ENCODE measurements at regions not wholly inside any gene's neighbourhood (a gene's known extent, or its start where the extent isn't known, plus 50 kb on each side); places are given as distances from the start of the nearest gene placed in this dataset.

DNA sequence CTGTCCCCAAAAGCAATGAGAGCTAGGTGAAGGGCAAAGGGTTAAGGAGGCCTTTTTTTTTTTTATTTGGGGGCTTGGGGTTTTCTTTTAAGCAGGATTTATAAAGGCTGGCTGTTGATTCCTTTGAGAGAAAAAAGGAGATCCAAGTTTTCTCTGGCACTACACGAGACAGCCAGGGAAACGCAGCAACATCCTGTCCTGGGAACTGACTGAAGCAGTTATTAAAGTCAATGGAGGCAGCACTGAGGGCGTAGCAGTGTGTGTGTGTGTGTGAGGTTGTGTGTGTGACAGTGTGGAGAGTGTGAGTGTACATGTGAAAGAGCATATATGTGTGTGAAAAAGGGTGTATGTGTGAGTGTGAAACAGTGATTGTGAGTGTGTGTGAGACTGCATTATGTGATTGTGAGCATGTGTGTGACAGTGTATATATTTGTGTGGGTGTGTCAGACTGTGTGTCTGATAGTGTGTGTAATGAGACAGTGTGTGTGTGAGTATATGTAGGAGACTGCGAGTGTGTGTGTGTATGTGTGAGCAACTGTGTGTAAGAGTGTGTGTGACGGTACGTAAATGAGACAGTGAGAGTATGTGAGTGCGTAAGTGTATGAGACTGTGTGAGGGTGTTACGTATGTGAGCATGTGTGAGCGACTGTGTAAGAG is 65.9 kb upstream of the TIAM1 start:
- POLR2A ChIA-PET: no interaction called here

DNA sequence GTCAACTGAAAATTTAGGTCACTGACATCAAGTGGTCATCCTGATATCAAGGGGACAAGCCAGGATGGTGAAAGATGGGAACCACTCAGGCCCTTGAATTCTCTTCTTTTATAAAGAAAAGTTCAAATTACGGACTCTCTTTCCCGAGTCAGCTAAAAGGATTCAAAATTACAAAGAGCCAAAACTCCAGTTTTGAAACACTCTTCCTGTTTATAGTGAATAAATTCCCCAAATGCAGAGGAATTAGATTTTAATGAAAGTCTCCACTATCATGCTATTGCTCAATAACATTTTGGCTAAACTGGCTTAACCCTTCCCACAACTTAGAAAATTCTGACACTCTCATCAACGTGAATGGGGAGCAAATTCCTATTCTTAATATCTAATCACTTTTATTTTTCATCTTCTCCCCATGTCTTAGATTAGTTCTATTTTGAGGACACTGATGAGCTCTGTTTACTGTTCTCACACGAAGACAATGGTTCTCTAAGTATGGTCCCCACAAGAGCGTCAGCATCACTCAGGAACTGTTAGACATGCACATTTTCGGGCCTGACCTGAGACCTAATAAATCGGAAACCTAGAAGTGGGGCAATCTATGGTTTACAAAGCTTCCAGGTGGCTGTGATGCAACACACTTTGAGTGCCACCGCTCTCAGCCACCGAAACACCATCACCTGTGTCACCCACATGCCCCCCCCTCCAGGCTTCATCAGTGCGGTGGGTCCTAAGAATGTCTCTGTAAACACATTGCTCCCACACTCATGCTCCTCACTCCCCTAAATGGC is 64.4 kb upstream of the TIAM1 start:
- intact Hi-C loops (cut with micrococcal nuclease; ENCODE audit: unreplicated experiment): no loop called here
- Mint-ChIP-seq H3K27me3 (ENCODE audit: insufficient read depth, unreplicated experiment) (no peaks in the 10 kb centered on the region), H3K36me3 (ENCODE audit: insufficient read depth, unreplicated experiment) (no peaks in the 10 kb centered on the region), H3K27ac (ENCODE audit: unreplicated experiment) (no peak overlapping the region), H3K4me3 (ENCODE audit: unreplicated experiment) (no peak overlapping the region), H3K4me1 (ENCODE audit: low read depth, unreplicated experiment) (no peaks in the 10 kb centered on the region), H3K9me3 (ENCODE audit: unreplicated experiment) (no peaks in the 10 kb centered on the region)
- DNase-seq: no peak
- Histone ChIP-seq H3K4me3 (ENCODE audit: low read depth, low read length) (no peak overlapping the region), H3K27me3 (replicated peaks; ENCODE audit: control insufficient read depth, insufficient read depth, low read length) (no peaks in the 10 kb centered on the region), H3K36me3 (ENCODE audit: control insufficient read depth, insufficient read depth, low read length) (no peaks in the 10 kb centered on the region), H3K4me1 (no peaks in the 10 kb centered on the region), H3K9me3 (no peaks in the 10 kb centered on the region)
- ChIA-PET POLR2A (no interaction called here), CTCF (no interaction called here)
- TF ChIP-seq, protein P1, sequence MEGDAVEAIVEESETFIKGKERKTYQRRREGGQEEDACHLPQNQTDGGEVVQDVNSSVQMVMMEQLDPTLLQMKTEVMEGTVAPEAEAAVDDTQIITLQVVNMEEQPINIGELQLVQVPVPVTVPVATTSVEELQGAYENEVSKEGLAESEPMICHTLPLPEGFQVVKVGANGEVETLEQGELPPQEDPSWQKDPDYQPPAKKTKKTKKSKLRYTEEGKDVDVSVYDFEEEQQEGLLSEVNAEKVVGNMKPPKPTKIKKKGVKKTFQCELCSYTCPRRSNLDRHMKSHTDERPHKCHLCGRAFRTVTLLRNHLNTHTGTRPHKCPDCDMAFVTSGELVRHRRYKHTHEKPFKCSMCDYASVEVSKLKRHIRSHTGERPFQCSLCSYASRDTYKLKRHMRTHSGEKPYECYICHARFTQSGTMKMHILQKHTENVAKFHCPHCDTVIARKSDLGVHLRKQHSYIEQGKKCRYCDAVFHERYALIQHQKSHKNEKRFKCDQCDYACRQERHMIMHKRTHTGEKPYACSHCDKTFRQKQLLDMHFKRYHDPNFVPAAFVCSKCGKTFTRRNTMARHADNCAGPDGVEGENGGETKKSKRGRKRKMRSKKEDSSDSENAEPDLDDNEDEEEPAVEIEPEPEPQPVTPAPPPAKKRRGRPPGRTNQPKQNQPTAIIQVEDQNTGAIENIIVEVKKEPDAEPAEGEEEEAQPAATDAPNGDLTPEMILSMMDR (IDR thresholded peaks at IDR 0.05; ENCODE audit: insufficient read depth in 1 of 2, low read depth in 1 of 2, low read length in 1 of 2, severe bottlenecking in 1 of 2, unreplicated experiment in 1 of 2): no peak
- no TSS peak for BruUV-seq (replicated peaks)

More for the DNA sequence above, 65.9 kb upstream of the TIAM1 start:
- TF ChIP-seq, protein P1 (IDR thresholded peaks at IDR 0.05; ENCODE audit: insufficient read depth in 1 of 2, low read depth in 1 of 2, low read length in 1 of 2, severe bottlenecking in 1 of 2, unreplicated experiment in 1 of 2): no peak
- H3K27ac Mint-ChIP-seq (ENCODE audit: unreplicated experiment): no peak overlapping the region
- no peak for DNase-seq
- no peaks in the 10 kb centered on the region for H3K9me3 ChIP-seq
- H3K4me1 Mint-ChIP-seq (ENCODE audit: low read depth, unreplicated experiment): no peaks in the 10 kb centered on the region
- no TSS peak for BruUV-seq (replicated peaks)
- intact Hi-C loops (cut with micrococcal nuclease; ENCODE audit: unreplicated experiment): no loop called here
- no peaks in the 10 kb centered on the region for H3K36me3 ChIP-seq (ENCODE audit: control insufficient read depth, insufficient read depth, low read length)
- H3K9me3 Mint-ChIP-seq (ENCODE audit: unreplicated experiment): no peaks in the 10 kb centered on the region
- no peaks in the 10 kb centered on the region for H3K27me3 ChIP-seq (replicated peaks; ENCODE audit: control insufficient read depth, insufficient read depth, low read length)
- no peak overlapping the region for H3K4me3 Mint-ChIP-seq (ENCODE audit: unreplicated experiment)
- no peaks in the 10 kb centered on the region for H3K4me1 ChIP-seq
- no peaks in the 10 kb centered on the region for H3K36me3 Mint-ChIP-seq (ENCODE audit: insufficient read depth, unreplicated experiment)
- no peaks in the 10 kb centered on the region for H3K27me3 Mint-ChIP-seq (ENCODE audit: insufficient read depth, unreplicated experiment)
- CTCF ChIA-PET: no interaction called here
- H3K4me3 ChIP-seq (ENCODE audit: low read depth, low read length): no peak overlapping the region

DNA sequence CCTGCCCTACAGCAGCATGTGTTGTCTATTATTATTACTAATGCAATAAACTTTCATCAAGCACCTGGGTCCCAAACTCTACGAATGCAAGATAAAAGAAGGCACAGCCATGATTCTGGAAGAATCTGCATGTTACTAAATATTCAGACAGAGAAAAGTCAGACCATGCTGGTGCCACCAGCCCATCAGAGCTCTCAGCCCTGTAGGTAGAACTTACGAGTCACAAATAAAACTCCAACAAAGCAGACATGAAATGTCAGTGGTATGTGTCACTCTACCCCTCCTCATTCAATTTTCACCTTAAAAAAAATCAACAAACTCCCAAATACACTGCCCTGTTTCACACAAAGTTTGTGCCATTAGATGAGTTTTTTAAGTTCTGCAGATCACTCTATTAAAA is 62.4 kb upstream of the TIAM1 start:
- Histone ChIP-seq H3K27me3 (replicated peaks; ENCODE audit: control insufficient read depth, insufficient read depth, low read length) (no peaks in the 10 kb centered on the region), H3K36me3 (ENCODE audit: control insufficient read depth, insufficient read depth, low read length) (no peaks in the 10 kb centered on the region), H3K9me3 (no peaks in the 10 kb centered on the region), H3K4me3 (ENCODE audit: low read depth, low read length) (no peak overlapping the region), H3K4me1 (no peaks in the 10 kb centered on the region)
- H3K4me1 Mint-ChIP-seq (ENCODE audit: low read depth, unreplicated experiment): no peaks in the 10 kb centered on the region
- H3K27ac Mint-ChIP-seq (ENCODE audit: unreplicated experiment): no peak overlapping the region
- H3K27me3 Mint-ChIP-seq (ENCODE audit: insufficient read depth, unreplicated experiment): no peaks in the 10 kb centered on the region
- H3K4me3 Mint-ChIP-seq (ENCODE audit: unreplicated experiment): no peak overlapping the region
- no TSS peak for BruUV-seq (replicated peaks)
- H3K36me3 Mint-ChIP-seq (ENCODE audit: insufficient read depth, unreplicated experiment): no peaks in the 10 kb centered on the region
- DNase-seq: no peak
- CTCF ChIA-PET: no interaction called here
- POLR2A ChIA-PET: no interaction called here
- TF ChIP-seq, protein P1 (IDR thresholded peaks at IDR 0.05; ENCODE audit: insufficient read depth in 1 of 2, low read depth in 1 of 2, low read length in 1 of 2, severe bottlenecking in 1 of 2, unreplicated experiment in 1 of 2): no peak
- H3K9me3 Mint-ChIP-seq (ENCODE audit: unreplicated experiment): no peaks in the 10 kb centered on the region
- intact Hi-C loops (cut with micrococcal nuclease; ENCODE audit: unreplicated experiment): no loop called here

Measured in Caco-2 (cell line).